ENCODE measurements at regions not wholly inside any gene's neighbourhood (a gene's known extent, or its start where the extent isn't known, plus 50 kb on each side); places are given as distances from the start of the nearest gene placed in this dataset.

- TF ChIP-seq POLR2AphosphoS5 (IDR thresholded peaks at IDR 0.05; ENCODE audit: low read depth, low read length) (no peak), TAF1 (IDR thresholded peaks at IDR 0.05; ENCODE audit: borderline replicate concordance, insufficient read depth, low read length) (no peak), REST (IDR thresholded peaks at IDR 0.05; ENCODE audit: insufficient read depth in 1 of 2, low read depth in 2 of 2, low read length in 2 of 2) (no peak), SIN3A (IDR thresholded peaks at IDR 0.05; ENCODE audit: borderline replicate concordance, insufficient read depth, low read length) (no peak)
These were observed 95.0 kb upstream of the TBL1X start for GRCh38 chrX:9369802-9370291.
